Fibroblast of peridontal ligament (primary cell): ENCODE measurements at regions not wholly inside any gene's neighbourhood (a gene's known extent, or its start where the extent isn't known, plus 50 kb on each side); places are given as distances from the start of the nearest gene placed in this dataset.
"Not testable (repeated sequence)": the region's sequence is repeated elsewhere in the genome, so short reads cannot be mapped to it uniquely, and the experiment has no call there.

Source experiments
- DNase-seq: peaks from one replicate; pipeline ENCODE4 v3.0.0-alpha.2; 2010; ENCODE audit errors: extremely low read depth

DNA sequence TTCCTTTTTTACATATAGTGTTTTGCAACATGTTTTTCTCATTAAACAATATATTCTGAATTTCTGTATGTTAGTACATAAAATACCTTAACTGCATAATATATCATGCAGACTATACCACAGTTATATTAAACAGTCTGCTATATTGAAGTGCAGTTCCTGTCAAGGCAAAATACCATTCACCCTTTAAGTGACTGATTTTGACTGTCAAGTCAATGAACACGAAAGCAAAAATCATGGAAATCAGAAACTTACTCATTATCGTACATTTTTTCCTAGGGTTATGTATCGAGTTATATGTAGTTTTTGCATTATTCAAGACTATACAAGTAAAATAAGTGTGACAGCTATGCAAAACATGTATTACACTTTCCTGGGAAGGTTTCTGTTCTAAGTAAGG, 361.6 kb upstream of the MAP2 start:
- DNase-seq = no peak

DNA sequence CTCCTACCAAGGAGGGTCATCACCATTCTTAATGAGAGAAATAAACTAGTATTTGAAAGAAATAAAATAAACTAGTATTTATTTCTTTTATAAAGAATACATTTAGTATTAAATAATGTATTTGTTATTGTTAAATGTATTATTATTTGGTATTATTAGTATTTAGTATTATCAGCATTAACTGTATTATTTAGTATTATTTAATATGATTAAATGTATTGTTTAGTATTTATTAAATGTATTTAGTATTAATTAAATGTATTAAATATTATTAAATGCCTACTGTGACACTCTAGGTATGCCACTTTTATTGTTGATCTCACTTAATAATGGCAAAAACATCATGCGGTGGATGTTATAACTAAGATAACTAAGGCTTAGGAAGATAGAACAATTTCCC, 353.6 kb upstream of the MAP2 start:
- no peak for DNase-seq

DNA sequence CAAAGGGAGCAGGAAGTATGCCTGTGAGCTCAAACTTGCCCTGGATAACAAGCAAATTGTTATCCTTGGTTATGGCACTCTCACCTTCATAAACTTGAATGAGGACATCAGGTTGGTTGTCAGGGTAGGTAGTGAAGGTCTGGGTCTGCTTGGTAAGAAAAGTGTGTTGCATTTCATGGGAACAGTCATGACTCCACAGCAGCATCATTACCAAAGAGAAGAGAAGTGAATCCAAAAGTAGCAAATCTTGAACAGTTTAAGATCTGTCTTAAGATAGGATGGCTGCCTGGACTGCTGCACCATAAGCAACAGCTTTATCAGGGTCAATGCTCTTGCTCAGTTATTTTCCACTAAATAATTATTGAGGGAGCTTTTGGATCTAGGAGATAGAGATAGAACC, 350.7 kb upstream of the MAP2 start:
- no peak for DNase-seq

DNA sequence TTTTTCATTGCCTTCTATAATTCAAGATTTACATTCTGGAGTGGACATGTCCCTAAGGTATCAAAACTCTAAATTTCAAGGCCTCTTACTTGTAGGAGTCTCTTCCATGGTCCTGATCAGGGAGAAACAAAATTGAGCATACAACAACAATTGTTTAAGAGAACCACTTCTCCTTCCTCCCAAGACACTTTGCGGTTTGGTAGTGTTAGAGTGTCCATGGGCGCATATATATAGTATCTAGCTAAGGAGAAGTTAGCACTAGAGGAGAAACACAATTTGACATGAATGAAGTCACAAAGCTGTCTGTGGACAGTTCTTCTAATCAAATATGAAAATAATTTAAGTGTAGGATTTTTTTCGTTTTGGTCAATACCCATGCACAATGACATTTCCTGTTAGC, 349.1 kb upstream of the MAP2 start:
- no peak for DNase-seq

DNA sequence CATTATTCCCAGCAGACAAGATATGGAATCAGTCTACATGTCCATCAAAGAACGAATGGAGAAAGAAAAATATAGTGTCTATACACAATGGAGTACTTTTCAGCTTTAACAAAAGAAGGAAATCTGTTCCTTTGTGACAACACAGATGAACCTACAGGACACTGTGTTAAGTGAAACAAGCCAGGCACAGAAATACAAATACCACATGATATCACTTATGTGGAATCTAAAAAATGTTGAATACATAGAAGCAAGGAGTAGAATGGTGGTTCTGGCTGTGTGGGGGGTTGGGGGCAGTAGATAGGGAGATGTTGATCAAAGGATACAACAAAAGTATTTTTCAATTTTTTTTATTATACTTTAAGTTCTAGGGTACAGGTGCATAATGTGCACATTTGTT, 347.7 kb upstream of the MAP2 start:
- no peak for DNase-seq

DNA sequence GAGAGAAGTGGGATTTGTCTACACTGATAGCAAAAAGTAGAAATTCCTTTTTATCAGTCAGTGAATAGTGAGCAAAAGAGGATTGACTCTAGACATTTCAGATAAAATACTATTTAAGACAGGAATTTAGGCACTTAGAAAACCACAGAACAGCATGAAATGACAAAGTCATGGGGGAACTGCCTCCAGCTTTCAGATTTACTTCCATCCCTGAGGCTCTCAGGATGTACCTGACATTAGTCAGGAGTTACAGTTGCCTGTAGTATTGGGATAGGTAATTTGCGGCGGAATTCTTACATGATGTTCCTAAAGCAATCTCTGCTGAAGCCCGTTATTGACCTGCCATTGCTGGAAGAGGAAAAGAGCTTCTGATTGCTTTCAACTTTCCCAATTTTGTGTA, 337.1 kb upstream of the MAP2 start:
- no peak for DNase-seq

DNA sequence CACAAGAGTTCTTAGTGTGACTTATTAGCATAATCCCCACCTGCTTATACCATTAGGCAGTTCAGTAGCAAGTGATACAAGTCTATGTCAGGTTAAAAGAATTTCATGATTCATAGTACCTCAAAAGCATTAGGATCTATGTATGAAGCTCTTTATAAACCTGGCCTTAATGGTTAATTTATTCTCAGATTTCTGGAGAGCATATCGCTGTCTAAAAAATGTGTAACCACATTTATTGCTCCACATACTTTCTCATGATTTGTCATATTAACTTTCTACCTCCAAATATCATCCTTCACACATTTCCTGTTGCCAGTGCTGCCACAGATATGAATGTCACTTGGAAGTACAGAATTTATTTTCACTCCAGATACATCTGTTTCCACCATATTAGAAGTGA, 332.8 kb upstream of the MAP2 start:
- no peak for DNase-seq

DNA sequence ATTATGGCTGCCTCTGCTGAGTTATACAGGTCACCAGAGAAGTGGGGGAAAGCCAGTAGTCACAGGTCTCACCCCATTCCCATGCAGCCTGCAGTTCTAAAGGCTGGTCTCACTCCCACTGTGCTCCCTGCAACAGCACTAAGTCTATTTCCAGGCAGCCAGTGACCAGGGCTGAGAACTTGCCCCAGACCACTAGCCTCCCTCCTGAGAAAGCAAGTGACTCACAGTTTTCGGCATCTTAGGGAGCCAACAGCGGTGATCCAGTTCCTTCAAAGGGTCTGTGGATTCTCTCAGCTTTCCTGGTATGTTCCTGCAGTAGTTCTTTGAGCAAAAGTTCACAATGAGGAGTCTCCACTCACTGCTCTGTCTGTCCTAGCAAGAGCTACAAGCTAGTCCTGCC, 329.6 kb upstream of the MAP2 start:
- no peak for DNase-seq

DNA sequence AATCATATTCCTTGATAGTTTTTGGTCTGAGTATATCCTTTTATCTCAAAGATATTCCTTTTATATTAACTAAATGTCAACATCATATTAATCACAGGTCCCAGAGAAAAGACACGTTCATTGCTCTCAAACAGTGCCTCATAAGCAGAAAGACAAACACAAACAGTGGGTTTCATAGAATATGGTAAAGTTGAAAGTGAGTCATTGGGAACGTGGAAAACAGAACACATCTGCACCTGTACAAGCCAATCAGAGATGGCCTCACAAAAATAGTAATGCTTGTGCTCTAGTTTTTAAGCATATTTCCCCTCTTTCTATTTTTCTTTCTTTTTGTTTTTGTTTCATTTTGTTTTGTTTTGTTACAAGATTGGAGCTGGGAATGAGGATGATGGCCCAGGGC, 328.4 kb upstream of the MAP2 start:
- DNase-seq = no peak

DNA sequence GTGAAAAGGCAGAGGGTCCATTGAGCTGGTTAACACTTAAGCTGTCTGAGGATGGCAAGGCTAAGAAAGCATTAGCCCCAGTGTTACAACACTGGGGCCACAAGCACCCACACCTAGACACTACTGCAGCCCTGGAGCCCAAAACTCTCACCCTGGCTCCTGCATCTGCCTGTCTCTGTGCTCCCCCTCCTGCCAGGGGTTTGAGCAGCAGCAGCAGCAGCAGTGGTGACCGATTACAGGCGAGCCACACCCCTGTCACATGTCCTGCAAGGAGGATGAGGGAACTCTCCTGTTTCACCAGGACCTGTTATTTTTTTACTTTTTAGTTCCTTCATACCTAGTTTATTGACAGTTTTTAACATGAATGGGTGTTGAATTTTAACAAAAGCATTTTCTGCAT, 326.7 kb upstream of the MAP2 start:
- no peak for DNase-seq

DNA sequence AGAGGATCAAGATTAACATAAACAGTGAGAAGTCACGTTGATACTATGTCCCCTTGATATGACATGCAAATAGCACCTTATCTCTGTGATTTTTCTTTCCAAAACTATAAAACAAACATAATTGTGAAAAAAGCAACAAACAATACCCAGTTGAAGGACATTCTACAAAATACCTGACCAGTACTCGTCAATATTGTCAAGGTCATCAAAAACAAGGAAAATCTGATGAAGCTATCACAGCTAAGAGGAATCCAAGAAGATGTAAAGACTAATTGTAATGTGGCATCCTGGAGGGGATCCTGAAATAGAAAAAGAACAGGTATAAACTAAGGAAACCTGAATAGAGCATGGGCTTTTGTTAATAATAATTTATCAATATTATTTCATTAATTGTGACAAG, 321.5 kb upstream of the MAP2 start:
- no peak for DNase-seq

DNA sequence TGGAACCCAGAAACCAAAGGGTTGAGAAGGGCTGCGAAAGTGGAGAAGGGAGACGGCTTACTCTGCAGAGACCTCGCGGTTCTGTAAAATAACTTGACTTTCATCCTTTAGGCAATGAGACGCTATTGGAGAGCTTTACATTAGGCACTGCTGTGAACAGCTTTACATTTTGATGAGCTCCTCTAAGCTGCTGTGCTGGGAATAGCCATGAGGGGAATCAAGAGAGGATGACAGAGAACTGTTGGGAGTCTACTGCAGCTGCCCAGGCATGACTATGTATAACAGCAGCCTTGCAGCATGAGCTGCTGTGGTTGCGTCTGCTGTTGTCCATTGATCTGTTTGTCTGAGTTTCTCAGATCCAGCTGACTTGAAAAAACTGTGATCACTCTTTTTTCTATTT, 310.8 kb upstream of the MAP2 start:
- DNase-seq = no peak

DNA sequence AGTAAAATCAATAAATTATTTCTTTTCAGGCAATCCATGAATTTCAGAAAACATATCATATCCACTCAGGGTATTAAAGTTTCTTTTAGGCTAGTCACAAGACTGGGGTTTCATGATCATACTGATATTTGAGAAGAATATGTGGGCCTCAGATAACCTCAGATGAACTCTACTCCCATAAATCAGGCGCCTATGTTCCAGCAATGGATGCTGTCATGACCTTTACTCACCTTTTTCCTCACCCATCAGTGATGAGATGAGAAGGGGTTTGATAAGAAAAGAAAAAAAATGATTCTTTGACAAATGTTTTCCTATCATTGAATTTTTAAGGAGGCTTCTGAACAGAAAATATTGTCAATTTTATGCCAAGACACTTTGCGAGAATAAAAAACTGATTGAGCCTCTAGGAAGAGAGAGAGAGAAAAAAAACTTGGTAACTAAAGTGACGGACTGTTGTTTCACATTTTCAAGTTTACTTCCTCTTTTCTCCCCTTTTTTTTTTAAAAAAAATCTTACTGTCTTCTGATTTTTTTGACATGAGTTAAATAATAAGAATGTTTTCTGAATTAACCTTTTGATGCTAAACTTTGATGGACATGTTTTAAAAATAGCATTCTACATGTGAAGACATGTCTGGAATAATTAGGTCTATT, 309.1 kb upstream of the MAP2 start:
- no peak for DNase-seq

DNA sequence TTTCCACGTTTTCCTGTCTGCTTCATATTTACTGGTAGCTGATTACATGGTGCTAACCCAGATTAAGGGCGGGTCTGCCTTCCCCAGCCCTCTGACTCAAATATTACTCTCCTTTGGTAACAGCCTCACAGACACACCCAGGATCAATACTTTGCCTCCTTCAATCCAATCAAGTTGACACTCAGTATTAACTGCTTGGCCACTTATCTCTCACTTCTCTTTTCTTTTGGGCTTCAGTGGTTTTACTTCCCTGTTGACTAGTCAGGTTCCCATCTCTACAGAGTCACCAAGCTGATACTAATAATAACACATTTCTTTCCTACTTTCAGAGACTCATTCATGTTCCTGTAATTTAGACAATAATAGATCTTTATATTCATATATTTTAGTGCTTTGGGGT, 302.2 kb upstream of the MAP2 start:
- no peak for DNase-seq

DNA sequence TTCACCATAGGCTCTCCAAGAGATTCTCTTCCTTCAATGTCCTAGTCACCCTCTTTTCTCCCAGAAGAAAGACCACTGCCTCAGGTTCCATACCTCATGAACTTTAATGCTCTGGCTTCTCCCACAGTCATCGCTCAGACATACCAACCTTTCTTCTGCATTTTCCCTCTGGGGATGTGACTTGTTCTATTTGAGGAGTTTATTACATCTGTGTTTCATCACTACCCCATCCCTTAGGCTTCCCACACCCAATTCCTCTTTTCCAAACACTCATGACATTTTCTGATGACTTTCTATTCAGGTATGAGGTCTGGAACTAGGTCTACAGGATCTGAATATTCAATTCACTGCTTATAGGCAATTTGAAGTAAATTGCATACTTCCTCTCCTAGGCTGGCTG, 298.6 kb upstream of the MAP2 start:
- DNase-seq = no peak

DNA sequence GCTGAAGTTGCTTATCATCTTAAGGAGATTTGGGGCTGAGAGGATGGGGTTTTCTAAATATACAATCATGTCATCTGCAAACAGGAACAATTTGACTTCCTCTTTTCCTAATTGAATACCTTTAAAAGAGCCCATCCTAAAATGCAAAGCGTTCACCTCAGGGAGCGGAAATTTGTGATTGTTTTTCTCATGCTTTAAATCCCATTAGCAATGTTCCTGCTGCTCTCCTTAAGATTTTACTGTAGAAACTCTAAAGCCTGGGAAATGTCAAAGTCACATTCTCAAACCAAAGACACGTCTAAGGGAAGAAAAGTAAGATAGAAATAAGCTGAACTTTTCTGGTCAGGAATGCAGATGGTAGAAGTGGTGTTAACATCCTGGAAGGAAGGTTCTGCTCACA, 285.8 kb upstream of the MAP2 start:
- no peak for DNase-seq

DNA sequence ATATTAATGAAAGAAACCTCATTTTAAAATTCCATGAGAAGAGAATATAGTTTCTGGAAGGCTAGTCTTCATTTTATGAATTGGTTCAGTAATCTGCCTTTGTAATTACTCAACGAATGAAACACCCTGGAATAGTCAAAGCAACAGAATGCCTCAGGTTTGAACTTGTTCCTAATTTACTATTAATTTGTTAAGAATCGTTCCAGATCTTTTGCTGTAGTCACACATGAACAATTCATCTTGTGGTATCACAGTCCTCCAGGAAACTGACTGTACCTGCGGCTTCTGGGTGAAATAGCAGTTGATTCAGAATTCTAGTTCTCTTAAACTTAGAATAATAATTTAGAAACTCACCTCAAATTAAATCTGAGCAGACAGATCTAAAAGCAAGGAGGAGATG, 282.7 kb upstream of the MAP2 start:
- DNase-seq = no peak

DNA sequence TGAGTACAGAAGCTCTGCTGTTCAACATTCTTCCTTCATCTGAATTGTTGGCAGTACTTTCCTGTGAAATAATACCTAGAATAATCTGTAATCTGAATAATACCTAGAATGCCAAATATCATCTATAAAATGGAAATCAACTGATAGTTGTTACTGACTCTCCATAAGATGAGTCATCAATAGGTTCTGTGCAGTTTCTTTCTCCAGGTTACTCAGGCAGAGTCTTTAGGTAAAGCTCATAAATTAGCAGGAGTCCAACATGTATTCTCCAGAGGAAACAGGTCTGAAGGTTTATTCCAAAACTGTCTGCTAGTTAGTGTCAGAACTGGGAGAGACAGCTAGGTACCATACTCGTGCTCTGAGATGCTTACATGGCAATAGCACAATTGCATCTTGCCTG, 282.0 kb upstream of the MAP2 start:
- no peak for DNase-seq

DNA sequence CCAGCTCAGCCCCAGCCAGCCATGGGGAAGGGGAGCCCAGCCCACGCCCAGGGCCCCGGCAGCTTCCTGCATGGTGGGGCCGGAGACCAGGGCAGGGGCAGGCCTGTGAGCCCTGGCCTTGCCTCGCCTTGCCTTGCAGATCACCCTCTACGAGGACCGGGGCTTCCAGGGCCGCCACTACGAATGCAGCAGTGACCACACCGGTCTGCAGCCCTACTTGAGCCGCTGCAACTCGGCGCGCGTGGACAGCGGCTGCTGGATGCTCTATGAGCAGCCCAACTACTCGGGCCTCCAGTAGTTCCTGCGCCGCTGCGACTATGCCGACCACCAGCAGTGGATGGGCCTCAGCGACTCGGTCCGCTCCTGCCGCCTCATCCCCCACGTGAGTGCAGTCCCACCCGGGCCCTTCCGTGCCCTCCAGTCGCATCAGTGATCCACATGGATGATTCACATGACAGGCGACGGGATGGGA, 278.6 kb upstream of the MAP2 start:
- not testable (repeated sequence) for DNase-seq

DNA sequence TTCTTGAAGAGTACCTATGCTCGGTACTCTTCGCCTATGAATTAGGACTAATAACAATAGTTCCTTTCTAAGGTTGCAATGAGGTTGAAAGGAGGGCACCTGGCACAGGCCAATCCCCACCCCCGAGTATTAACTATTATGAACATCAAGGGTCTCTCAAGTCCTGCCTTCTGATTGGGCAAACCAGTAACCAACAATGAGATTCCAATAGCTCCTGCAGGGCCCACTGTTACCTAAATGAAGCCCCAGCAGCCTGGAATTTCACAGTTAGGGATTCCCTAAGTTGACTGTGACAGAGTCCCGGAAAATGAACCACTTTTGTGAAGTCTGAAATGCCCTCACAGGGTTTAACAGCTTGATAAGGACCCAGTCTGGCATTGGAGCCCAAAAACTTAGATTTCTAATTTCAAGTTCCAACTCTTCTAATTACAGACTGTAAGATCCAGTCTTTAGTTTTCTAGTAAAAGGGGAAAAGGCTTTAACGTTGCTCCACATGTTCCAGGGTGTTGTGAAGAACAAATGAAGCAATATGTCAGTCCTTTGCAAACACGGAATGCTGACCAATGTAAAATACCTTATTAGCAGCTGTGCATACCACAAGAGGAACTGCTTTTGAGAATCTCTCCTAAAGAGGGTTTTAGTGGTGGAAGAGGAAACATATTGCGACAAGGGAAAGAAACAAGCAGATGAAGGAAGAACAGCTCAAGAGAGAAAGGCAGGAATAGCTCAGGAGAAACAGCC, 277.7 kb upstream of the MAP2 start:
- DNase-seq = no peak

DNA sequence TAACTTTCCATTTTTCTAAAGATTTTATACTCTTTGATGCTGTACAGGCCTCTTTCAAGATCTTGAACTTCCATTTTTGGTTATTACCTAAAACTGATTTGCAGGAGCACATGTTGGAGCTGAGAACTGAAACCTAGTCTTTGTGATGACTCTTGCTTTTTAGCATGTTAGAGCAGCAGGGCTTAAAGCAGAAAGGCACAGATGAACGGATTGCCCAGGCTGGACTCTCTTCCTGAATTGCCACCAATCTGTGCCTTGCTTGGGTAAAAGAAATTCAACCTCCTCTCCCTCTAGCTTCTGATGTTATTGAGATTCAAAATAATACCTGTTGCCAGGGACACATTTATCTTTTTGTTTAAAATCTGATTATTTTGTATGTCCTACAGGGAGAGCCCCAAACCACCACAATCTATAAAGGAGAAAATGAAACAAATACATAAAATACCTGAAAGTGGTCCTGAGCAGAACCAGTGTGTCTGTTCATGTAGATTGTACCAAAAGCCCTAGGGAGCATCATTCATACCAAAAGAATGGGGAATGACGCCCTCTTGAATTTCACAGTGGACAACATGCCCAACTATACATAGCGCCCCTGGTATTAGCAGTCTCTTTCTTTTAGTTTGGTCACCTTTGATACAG, 277.0 kb upstream of the MAP2 start:
- DNase-seq = no peak

DNA sequence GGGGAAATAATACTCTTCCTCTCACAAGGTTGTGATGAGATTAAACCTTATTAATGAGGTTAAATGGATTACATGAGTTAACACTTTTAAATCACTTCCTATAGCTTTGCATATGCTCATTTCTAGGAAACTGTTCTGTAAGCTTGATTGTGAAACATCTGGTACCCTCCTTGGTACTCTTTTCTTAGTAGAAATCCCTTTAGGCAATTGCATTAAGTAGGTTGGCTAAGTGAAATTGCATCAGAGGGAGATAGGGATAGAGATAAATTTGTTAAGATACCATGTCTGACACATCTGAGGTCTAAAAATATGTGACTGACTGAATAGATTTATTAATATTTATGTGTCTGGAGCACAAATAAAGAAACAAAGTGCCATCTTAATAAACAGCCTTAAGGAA, 275.9 kb upstream of the MAP2 start:
- no peak for DNase-seq
